Body of pancreas (tissue), 4 donors: ENCODE measurements at regions not wholly inside any gene's neighbourhood (a gene's known extent, or its start where the extent isn't known, plus 50 kb on each side); places are given as distances from the start of the nearest gene placed in this dataset.

Experiments used
- ATAC-seq: fragments of 150-250 bp; one replicate; pipeline ENCODE4 v1.9.1; 2016
- DNase-seq, 4 donors: peaks; one replicate each; pipeline ENCODE4 v3.0.0-alpha.2; 2019
- H3K27ac ChIP-seq, 4 donors: fragments of 200-600 bp; sonication (generic); 1 replicate in 3 of 4; 2 replicates in 1 of 4; pipeline versions ENCODE4 v1.5.1 to v1.6.1; 2016 to 2019; ENCODE audit warnings: mild to moderate bottlenecking in 1 of 4, mixed read lengths in 1 of 4, moderate library complexity in 1 of 4
- H3K27me3 ChIP-seq, 2 donors: fragments of 200-600 bp; sonication (generic); one replicate each; pipeline ENCODE4 v1.6.0; 2016; ENCODE audit warnings: mild to moderate bottlenecking in 1 of 2
- H3K36me3 ChIP-seq, 2 donors: fragments of 200-600 bp; sonication (generic); replicated peaks in 1 of 2; 2 replicates each; pipeline ENCODE4 v1.5.1; 2016; ENCODE audit warnings: low read depth in 2 of 2; ENCODE audit not compliant: insufficient read depth in 1 of 2
- H3K4me1 ChIP-seq: fragments of 200-600 bp; sonication (generic); one replicate; pipeline ENCODE4 v1.6.0; 2016
- H3K4me3 ChIP-seq, 2 donors: fragments of 200-600 bp; sonication (generic); 1 replicate in 1 of 2; 2 replicates in 1 of 2; pipeline ENCODE4 v1.5.1; 2016 to 2019
- H3K9me3 ChIP-seq, 3 donors: fragments of 200-600 bp; sonication (generic); 1 replicate in 2 of 3; 2 replicates in 1 of 3; pipeline ENCODE4 v1.5.1; 2016
- POLR2A ChIP-seq, 3 donors: fragments of 450-650 bp; IDR thresholded peaks; one replicate each; pipeline ENCODE4 v1.6.1; 2016; ENCODE audit warnings: antibody characterized with exemption in 3 of 3, mild to moderate bottlenecking in 2 of 3
- WGBS, 2 donors: methylation state at CpG; one replicate each; pipeline ENCODE4 v1.1.5; 2017; 5-methylcytosine and 5-hydroxymethylcytosine counted together
- intact Hi-C: fragments of 100-400 bp; cut with DNase I; formaldehyde crosslinking; loops from one replicate; pipeline ENCODE4 v1.15.1; 2023
- TF ChIP-seq, protein P1 (sequence below), 7 experiments: fragments of 450-650 bp in 4 of 7; fragments of 200-600 bp in 3 of 7; sonication (generic) in 3 of 7; IDR thresholded peaks; one replicate each; pipeline ENCODE4 v1.5.1; 2016 to 2019; ENCODE audit warnings: antibody characterized with exemption in 7 of 7

DNA sequence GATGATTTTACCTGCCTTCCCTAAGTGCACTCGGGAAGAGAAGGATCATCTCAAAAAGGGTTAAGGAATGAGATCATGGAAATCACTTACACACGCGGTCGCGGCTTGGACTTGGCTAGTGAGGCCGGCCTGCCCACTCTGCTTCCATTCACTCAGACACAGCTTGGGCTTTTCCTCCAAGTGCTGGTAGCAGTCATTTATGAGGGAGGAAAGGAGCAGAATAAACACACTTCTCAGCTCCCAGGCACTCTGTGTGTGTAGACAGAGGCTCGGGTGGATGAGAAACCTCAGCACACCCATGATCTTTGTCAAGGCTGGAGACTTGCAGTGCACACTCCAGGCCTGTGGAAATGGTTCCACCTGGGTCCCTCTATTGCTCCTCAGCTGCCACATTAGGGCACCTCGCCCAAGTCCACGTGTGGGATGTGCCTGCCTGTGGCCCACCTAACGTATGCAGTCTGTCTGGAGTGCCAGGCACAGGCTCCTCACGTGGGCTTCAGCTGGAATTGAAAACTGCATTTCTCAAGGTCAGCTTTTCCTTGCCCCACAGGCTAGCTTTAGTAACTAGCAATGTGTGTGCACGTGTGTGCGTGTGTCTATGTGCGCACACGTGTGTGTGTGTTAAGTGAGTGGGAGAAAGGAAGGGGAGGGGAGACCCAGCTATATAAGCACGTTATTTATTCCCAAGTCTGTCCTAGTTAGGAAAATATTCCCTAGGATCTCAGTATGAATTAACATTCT is 288.4 kb downstream of the SOX11 start:
- intact Hi-C loops: no loop called here
- H3K27me3 ChIP-seq: no peaks in the 10 kb centered on the region
- no peak overlapping the region for H3K4me3 ChIP-seq
- H3K36me3 ChIP-seq: no peaks in the 10 kb centered on the region
- DNase-seq: no peak
- H3K9me3 ChIP-seq: no peaks in the 10 kb centered on the region
- no peak for ATAC-seq
- WGBS, 2 donors: 39 to 40% methylated on average over 13 to 16 of the region's 16 CpGs
- TF ChIP-seq, protein P1, sequence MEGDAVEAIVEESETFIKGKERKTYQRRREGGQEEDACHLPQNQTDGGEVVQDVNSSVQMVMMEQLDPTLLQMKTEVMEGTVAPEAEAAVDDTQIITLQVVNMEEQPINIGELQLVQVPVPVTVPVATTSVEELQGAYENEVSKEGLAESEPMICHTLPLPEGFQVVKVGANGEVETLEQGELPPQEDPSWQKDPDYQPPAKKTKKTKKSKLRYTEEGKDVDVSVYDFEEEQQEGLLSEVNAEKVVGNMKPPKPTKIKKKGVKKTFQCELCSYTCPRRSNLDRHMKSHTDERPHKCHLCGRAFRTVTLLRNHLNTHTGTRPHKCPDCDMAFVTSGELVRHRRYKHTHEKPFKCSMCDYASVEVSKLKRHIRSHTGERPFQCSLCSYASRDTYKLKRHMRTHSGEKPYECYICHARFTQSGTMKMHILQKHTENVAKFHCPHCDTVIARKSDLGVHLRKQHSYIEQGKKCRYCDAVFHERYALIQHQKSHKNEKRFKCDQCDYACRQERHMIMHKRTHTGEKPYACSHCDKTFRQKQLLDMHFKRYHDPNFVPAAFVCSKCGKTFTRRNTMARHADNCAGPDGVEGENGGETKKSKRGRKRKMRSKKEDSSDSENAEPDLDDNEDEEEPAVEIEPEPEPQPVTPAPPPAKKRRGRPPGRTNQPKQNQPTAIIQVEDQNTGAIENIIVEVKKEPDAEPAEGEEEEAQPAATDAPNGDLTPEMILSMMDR (IDR thresholded peaks at IDR 0.05): no peak
- TF ChIP-seq POLR2A (IDR thresholded peaks at IDR 0.05): no peak
- no peak overlapping the region for H3K27ac ChIP-seq
- H3K4me1 ChIP-seq: peaks cover 6% of the 10 kb centered on the region

DNA sequence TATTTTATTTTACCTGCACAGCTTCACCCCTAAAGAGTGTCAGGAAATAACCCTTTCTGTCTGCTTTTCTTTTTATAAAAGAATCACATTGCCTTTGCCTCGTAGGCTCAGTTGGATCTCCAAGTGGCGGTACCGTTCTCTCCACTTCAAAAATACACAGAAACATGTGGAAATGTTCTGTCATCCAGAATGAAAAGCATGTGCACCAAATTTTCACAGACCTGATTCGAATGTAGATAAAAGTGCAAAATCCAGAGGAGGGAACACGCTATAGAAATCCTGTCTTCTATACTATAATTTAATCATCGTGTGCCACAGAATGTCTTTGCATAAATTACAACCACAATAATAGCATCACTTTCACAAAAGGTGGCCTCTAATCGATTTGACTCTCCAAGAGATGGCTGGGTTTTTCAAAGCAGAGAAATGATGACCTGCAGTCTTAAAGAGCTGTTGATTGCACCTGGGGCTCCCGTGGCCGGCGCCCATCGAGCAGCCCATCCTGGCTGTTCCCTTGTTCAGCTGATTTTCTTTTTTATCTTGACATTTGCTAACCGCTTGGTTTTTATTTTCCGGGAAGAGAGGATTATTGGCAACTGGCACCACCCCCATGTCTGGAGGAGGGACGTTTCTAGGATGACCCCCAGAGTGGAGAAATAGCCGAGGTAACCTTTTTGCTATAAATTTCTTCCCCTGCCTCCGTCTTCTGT is 290.2 kb downstream of the SOX11 start:
- H3K27ac ChIP-seq: no peak overlapping the region
- intact Hi-C loops: no loop called here
- no peak for TF ChIP-seq POLR2A (IDR thresholded peaks at IDR 0.05)
- TF ChIP-seq, protein P1 (IDR thresholded peaks at IDR 0.05): no peak
- ATAC-seq: no peak
- no peak for DNase-seq
- H3K4me1 ChIP-seq: peaks cover 6% of the 10 kb centered on the region
- no peaks in the 10 kb centered on the region for H3K9me3 ChIP-seq
- WGBS, 2 donors: 71 to 72% methylated on average over 16 of the region's 16 CpGs
- no peaks in the 10 kb centered on the region for H3K36me3 ChIP-seq
- H3K27me3 ChIP-seq: no peaks in the 10 kb centered on the region
- no peak overlapping the region for H3K4me3 ChIP-seq

DNA sequence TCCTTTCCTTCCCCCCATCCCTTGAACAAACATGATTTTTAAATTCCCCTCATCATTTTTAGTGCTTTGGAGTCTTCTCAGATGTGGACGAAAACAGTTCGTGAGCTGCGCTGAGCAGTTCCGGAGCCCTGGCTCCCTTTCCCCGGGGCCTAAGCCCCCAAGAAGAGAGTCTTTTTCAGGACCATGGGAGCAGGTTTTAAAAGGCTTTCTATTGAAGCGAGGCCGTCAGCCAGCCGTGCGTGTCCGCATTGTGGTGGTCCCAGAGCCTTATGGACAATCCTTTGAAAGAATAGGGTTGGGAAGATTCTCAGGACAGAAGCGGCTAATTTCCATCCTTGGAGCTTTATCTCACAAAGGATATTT is 290.7 kb downstream of the SOX11 start:
- Histone ChIP-seq H3K36me3 (no peaks in the 10 kb centered on the region), H3K27me3 (no peaks in the 10 kb centered on the region), H3K4me1 (peaks cover 6% of the 10 kb centered on the region), H3K4me3 (no peak overlapping the region), H3K9me3 (no peaks in the 10 kb centered on the region), H3K27ac (no peak overlapping the region)
- 88 to 90% methylated on average over 11 of the region's 11 CpGs for WGBS, 2 donors
- ATAC-seq (no peak), DNase-seq (no peak)
- intact Hi-C loops: no loop called here
- TF ChIP-seq, protein P1 (IDR thresholded peaks at IDR 0.05): no peak
- TF ChIP-seq POLR2A (IDR thresholded peaks at IDR 0.05): no peak

DNA sequence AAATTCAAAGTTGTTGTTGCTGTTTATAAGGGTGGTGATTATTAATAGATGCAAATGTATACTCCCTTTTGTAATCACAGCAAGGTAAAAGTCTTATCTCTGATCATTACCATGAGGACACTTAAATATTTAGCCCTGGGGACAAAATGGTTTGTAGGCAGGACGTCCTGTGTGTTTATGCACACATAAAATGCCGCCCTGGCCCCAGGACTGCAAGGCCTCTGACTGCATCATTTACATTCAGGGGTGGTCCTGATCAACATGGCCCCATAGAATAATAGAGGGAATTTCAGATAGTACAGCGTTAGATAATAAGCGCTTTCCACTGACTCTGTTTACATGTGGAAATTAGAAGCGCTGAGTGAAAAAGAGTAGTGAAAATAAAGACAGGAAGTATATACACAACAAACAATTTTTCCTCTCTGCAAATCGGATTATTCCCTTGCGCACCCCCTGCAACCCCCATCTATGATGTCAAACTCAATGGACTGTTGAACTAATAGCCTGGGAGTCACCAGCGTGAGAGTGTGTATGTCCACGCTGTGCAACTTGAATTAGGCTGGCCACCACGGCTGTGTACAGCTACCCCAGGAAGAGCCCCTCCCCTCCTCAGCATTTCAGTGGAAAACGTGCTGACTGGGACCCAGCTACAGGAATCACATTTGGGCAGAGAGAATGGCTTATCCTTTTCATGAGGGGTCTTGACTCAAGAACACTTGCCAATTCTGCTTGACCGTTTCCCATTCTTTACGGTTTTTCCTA is 291.5 kb downstream of the SOX11 start:
- Histone ChIP-seq H3K9me3 (no peaks in the 10 kb centered on the region), H3K4me1 (peaks cover 6% of the 10 kb centered on the region), H3K27ac (no peak overlapping the region), H3K4me3 (no peak overlapping the region), H3K27me3 (no peaks in the 10 kb centered on the region), H3K36me3 (no peaks in the 10 kb centered on the region)
- ATAC-seq (no peak), DNase-seq (no peak)
- intact Hi-C loops: no loop called here
- no peak for TF ChIP-seq POLR2A (IDR thresholded peaks at IDR 0.05)
- TF ChIP-seq, protein P1 (IDR thresholded peaks at IDR 0.05): no peak
- WGBS, 2 donors: 77 to 81% methylated on average over 13 of the region's 13 CpGs
